ENCODE measurements at regions not wholly inside any gene's neighbourhood (a gene's known extent, or its start where the extent isn't known, plus 50 kb on each side); places are given as distances from the start of the nearest gene placed in this dataset.

DNA sequence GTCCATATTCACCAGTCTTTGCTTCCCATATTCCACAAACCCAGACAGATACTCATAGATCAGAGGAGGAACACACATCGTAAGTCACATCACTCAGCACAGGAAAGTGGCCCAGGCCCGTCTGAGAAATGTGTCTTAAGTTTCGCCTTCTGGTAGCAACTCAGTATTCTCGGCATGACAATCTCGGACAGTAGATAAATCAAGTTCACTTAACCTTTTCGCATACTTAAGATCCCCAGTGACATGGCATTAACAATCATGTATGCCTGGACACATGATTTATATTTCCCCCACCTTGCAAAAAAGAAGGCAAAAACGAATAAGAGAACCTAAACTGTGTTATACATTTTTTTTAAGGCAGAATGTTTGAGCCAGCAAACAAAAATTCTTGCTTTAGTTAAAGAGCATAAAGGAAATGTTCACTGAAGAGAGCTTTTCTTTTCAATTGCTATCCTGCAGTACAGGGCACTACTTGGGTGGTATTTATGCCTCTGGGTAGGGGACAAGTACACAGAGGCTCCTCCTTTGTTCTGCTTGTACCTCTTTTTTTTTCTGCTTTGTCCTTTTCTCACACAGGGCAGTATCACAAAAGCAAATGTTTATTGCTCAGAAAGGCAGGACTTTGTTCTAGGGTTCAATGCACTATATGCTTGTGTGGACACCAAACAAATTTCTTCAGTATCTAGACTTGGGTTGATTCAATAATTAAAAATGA lies 360.6 kb downstream of the TDRD3 start:
- DNase-seq: no peak
- Histone ChIP-seq H3K27me3 (no peaks in the 10 kb centered on the region), H3K36me3 (no peaks in the 10 kb centered on the region), H3K4me3 (no peak overlapping the region), H3K27ac (no peak overlapping the region), H3K9me3 (no peaks in the 10 kb centered on the region), H3K4me1 (no peaks in the 10 kb centered on the region)
- TF ChIP-seq POLR2A (IDR thresholded peaks at IDR 0.05) (no peak), CTCF (IDR thresholded peaks at IDR 0.05) (no peak)
- intact Hi-C loops (cut with DNase I; ENCODE audit: low total_unique reads): no loop called here

DNA sequence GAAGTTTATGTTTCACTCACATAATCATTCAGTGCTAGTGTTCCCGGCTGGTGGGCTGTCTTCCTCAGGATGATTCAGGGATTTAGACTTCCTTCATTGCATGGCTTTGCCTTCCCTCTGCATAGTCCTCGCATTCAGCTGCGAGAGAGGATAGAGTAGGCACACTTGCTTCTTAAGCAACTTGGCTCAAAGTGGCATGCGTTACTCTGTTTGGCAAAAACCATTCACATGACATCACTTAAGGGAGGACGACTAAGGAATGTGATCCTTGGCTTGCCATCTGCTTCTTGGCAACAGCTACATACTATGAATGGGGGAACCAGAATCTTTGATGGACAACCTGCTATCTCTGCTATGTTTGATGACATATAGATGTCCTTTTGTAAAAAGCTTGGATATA lies 359.3 kb downstream of the TDRD3 start:
- TF ChIP-seq POLR2A (IDR thresholded peaks at IDR 0.05): no peak
- no peak for TF ChIP-seq CTCF (IDR thresholded peaks at IDR 0.05)
- intact Hi-C loops (cut with DNase I; ENCODE audit: low total_unique reads): no loop called here

DNA sequence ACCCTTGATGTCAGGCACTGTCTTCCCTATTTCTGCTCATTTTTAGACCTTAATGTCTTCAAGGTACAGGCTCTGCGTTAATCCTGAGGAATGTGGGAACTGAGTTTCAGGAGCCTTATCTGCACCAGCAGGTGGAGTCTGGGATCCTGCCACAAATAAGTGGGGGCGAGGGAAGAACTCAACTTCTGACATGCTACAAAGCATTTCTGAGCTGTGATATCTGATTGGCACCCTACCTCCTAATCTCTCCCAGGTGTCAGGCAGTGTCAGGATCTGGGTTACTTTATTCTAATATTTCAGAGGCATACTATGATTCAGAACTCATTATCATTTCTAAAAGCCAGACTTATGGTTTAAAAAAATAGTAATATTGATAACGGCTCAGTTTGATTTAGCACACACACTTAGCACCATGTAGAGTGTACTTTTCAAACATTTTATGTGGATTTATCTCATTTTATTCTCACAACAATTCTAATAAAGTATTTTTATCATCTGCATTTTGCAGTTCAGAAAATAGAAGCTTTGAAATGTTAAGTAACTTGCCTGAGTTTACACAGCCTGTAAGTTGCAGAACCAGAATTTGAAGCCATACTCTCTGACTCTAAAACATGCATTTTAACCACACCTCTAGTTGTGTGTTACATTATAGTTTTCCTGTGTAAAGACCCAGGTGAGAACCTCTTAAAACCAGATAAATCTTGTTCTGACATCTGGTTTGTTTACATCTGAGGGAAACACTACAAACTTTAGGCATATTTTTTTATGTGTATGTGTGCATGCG lies 358.6 kb downstream of the TDRD3 start:
- H3K4me3 ChIP-seq: no peak overlapping the region
- intact Hi-C loops (cut with DNase I; ENCODE audit: low total_unique reads): no loop called here

More for the DNA sequence above, 359.3 kb downstream of the TDRD3 start:
- no peaks in the 10 kb centered on the region for H3K36me3 ChIP-seq
- no peaks in the 10 kb centered on the region for H3K27me3 ChIP-seq
- no peak overlapping the region for H3K27ac ChIP-seq
- H3K4me1 ChIP-seq: no peaks in the 10 kb centered on the region
- H3K9me3 ChIP-seq: no peaks in the 10 kb centered on the region
- H3K4me3 ChIP-seq: no peak overlapping the region
- DNase-seq: no peak

DNA sequence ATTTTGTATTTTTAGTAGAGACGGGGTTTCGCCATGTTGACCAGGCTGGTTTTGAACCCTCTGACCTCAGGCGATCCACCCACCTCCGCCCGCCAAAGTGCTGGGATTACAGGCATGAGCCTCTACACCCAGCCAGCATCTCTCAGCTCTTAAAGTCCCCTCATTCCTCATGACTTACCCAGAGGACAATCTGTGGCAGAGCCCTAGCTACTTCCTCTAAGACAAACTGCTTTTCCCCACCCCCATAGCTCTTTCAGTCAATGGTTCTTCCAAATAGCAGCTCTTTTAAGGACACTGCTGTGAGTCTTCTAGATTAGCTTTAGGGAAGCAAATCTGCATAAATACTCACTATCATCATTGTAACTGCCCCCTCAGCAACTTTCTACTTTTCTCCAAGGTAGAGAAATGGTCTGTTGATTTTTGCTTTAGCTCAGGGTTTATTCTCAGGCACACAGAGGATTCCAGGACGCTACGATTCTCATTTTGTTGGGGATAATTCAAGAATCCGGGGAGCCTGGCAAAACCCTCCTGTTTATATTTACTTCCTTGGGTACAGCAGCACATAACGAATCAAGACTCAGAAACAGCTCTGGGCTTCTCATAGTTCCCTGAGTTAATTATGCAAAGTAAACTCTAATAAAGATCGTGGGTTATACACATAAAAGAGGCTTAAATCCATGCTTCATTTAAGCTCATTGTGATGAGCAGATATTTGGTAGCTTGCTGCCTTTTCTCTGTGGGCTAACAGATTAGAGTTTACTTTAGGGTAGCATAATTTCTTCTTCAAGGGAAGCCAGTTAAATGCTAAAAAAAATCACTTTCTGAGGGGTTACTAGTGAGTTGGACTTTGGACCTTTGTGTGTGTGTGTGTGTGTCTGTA lies 357.4 kb downstream of the TDRD3 start:
- H3K36me3 ChIP-seq: no peaks in the 10 kb centered on the region
- H3K4me1 ChIP-seq: no peaks in the 10 kb centered on the region
- H3K9me3 ChIP-seq: no peaks in the 10 kb centered on the region
- TF ChIP-seq POLR2A (IDR thresholded peaks at IDR 0.05) (no peak), CTCF (IDR thresholded peaks at IDR 0.05) (no peak)
- H3K4me3 ChIP-seq: no peak overlapping the region
- intact Hi-C loops (cut with DNase I; ENCODE audit: low total_unique reads): no loop called here
- no peak for DNase-seq
- no peak overlapping the region for H3K27ac ChIP-seq
- no peaks in the 10 kb centered on the region for H3K27me3 ChIP-seq

More for the DNA sequence above, 358.6 kb downstream of the TDRD3 start:
- Histone ChIP-seq H3K27ac (no peak overlapping the region), H3K27me3 (no peaks in the 10 kb centered on the region), H3K9me3 (no peaks in the 10 kb centered on the region), H3K4me1 (no peaks in the 10 kb centered on the region), H3K36me3 (no peaks in the 10 kb centered on the region)
- TF ChIP-seq CTCF (IDR thresholded peaks at IDR 0.05): no peak
- TF ChIP-seq POLR2A (IDR thresholded peaks at IDR 0.05): no peak
- no peak for DNase-seq
